Endothelial cell of umbilical vein (primary cell): ENCODE measurements at regions not wholly inside any gene's neighbourhood (a gene's known extent, or its start where the extent isn't known, plus 50 kb on each side); places are given as distances from the start of the nearest gene placed in this dataset.

Experiments used
- EZH2 ChIP-seq: IDR thresholded peaks from 2 replicates; pipeline ENCODE4 v1.6.1; 2012; ENCODE audit warnings: borderline replicate concordance, low read depth, mild to moderate bottlenecking, moderate library complexity, low read length, inconsistent platforms; ENCODE audit not compliant: severe bottlenecking
- GATA2 ChIP-seq: IDR thresholded peaks from 2 replicates; pipeline ENCODE4 v1.7.0; 2011; ENCODE audit warnings: low read depth, mild to moderate bottlenecking, moderate library complexity, mixed read lengths, low read length; ENCODE audit not compliant: insufficient read length, insufficient read depth
- JUN ChIP-seq: IDR thresholded peaks from 2 replicates; pipeline ENCODE4 v1.6.1; 2011; ENCODE audit warnings: borderline replicate concordance, low read depth; ENCODE audit not compliant: insufficient read length, insufficient read depth
- MYC ChIP-seq: IDR thresholded peaks from one replicate; pipeline ENCODE4 v1.6.1; 2011; ENCODE audit warnings: mild to moderate bottlenecking, low read depth, low read length
- POLR2A ChIP-seq: IDR thresholded peaks from 2 replicates; pipeline ENCODE4 v1.6.1; 2012; ENCODE audit warnings: low read depth, mild to moderate bottlenecking, control low read depth, low read length
- POLR2AphosphoS5 ChIP-seq: IDR thresholded peaks from 2 replicates; pipeline ENCODE4 v1.6.1; 2012; ENCODE audit warnings: low read depth, mild to moderate bottlenecking, control low read depth, low read length, moderate library complexity; ENCODE audit not compliant: insufficient read depth
- TF ChIP-seq, protein P1 (sequence below), 2 donors: IDR thresholded peaks; 1 replicate in 1 of 2; 2 replicates in 1 of 2; pipeline ENCODE4 v1.5.1; 2011; ENCODE audit warnings: low read length in 2 of 2, mild to moderate bottlenecking in 2 of 2, moderate library complexity in 2 of 2, control low read depth in 1 of 2, inconsistent platforms in 1 of 2, low read depth in 1 of 2; ENCODE audit not compliant: insufficient read depth in 1 of 2; ENCODE audit errors: extremely low read depth in 1 of 2
- TF ChIP-seq, protein P2 (sequence below): IDR thresholded peaks from 2 replicates; pipeline ENCODE4 v1.6.1; 2011; ENCODE audit not compliant: insufficient read depth, insufficient read length

DNA sequence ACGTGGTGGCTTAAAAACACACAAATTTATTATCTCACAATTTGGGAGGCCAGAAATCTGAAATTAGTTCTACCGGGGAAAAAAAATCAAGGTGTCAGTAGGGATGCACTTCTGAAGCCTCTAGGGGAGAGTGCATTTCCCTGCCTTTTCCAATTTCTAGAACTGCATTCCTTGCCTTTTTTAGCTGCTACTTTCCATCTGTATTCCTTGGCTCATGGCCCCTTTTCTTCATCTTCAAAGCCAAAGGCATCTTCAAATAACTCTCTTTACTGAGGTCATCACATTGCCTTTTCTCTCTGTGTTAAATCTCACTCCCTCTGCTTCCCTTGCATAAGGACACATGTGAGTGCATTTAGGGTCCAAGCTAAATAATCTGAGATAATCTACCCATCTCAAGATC is 69.5 kb upstream of the NEO1 start:
- TF ChIP-seq POLR2A: no peak
- TF ChIP-seq, protein P1, sequence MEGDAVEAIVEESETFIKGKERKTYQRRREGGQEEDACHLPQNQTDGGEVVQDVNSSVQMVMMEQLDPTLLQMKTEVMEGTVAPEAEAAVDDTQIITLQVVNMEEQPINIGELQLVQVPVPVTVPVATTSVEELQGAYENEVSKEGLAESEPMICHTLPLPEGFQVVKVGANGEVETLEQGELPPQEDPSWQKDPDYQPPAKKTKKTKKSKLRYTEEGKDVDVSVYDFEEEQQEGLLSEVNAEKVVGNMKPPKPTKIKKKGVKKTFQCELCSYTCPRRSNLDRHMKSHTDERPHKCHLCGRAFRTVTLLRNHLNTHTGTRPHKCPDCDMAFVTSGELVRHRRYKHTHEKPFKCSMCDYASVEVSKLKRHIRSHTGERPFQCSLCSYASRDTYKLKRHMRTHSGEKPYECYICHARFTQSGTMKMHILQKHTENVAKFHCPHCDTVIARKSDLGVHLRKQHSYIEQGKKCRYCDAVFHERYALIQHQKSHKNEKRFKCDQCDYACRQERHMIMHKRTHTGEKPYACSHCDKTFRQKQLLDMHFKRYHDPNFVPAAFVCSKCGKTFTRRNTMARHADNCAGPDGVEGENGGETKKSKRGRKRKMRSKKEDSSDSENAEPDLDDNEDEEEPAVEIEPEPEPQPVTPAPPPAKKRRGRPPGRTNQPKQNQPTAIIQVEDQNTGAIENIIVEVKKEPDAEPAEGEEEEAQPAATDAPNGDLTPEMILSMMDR (IDR thresholded peaks at IDR 0.05; ENCODE audit: extremely low read depth in 1 of 2, insufficient read depth in 1 of 2, low read depth in 1 of 2, low read length in 2 of 2): no peak
- TF ChIP-seq POLR2AphosphoS5: no peak
- TF ChIP-seq JUN: no peak
- no peak for TF ChIP-seq EZH2
- TF ChIP-seq, protein P2, sequence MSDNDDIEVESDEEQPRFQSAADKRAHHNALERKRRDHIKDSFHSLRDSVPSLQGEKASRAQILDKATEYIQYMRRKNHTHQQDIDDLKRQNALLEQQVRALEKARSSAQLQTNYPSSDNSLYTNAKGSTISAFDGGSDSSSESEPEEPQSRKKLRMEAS: no peak
- no peak for TF ChIP-seq MYC
- TF ChIP-seq GATA2: no peak
